Thymus (tissue), 11 donors: ENCODE measurements at regions not wholly inside any gene's neighbourhood (a gene's known extent, or its start where the extent isn't known, plus 50 kb on each side); places are given as distances from the start of the nearest gene placed in this dataset.

Source experiments
- DNase-seq, 9 donors: peaks; one replicate each; pipeline ENCODE4 v3.0.0-alpha.2; 2013; ENCODE audit warnings: low spot score in 9 of 9, low read depth in 6 of 9, missing footprints in 1 of 9
- H3K27ac ChIP-seq, 2 donors: one replicate each; pipeline ENCODE4 v1.5.1; 2013; ENCODE audit warnings: control low read depth in 1 of 2, low read depth in 1 of 2, low read length in 1 of 2, mild to moderate bottlenecking in 1 of 2, moderate library complexity in 1 of 2
- H3K27me3 ChIP-seq, 2 donors: one replicate each; pipeline ENCODE4 v1.5.1; 2013; ENCODE audit warnings: low read length in 1 of 2; ENCODE audit not compliant: control insufficient read depth in 2 of 2, insufficient read depth in 1 of 2
- H3K36me3 ChIP-seq, 2 donors: one replicate each; pipeline ENCODE4 v1.5.1; 2013; ENCODE audit warnings: low read length in 1 of 2, mild to moderate bottlenecking in 1 of 2, moderate library complexity in 1 of 2; ENCODE audit not compliant: control insufficient read depth in 2 of 2, insufficient read depth in 2 of 2
- H3K4me1 ChIP-seq, 2 donors: one replicate each; pipeline ENCODE4 v1.5.1; 2013; ENCODE audit warnings: low read length in 2 of 2; ENCODE audit not compliant: control insufficient read depth in 2 of 2, insufficient read depth in 2 of 2
- H3K4me3 ChIP-seq, 2 donors: one replicate each; pipeline ENCODE4 v1.5.1; 2013; ENCODE audit warnings: low read length in 2 of 2, control low read depth in 1 of 2, mild to moderate bottlenecking in 1 of 2
- H3K9me3 ChIP-seq, 2 donors: one replicate each; pipeline ENCODE4 v1.5.1; 2013; ENCODE audit warnings: low read length in 1 of 2, mild to moderate bottlenecking in 1 of 2; ENCODE audit not compliant: control insufficient read depth in 2 of 2, insufficient read depth in 1 of 2
- WGBS: extraction: QIAGEN DNeasy Blood & Tissue Kit; methylation state at CpG from one replicate; pipeline ENCODE4 v1.1.7; 2013; 5-methylcytosine and 5-hydroxymethylcytosine counted together
- donor health status: healthy.

DNA sequence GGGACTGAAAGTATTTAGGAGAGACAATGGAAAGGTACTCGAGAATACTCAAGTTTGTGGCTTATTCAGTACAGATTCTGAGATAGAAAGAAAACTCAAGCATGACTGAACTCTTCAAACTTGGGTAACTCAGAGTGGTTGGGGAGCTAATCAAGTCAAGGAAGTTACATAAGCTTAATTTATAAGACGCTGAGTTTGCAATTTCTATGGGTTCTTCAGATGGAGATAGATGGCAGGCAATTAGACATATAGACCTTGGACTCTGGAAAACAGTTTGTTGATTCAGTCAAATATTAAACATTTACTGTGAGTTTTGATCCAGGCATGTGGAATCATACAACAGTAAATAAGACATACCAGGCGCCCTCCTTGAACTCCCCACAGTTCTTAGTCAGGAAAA is 1749.9 kb upstream of the TENM3 start:
- H3K9me3 ChIP-seq, result no peaks in the 10 kb centered on the region
- no peaks in the 10 kb centered on the region for H3K36me3 ChIP-seq
- no peak overlapping the region for H3K27ac ChIP-seq
- no peaks in the 10 kb centered on the region for H3K27me3 ChIP-seq
- H3K4me3 ChIP-seq, result no peak overlapping the region
- H3K4me1 ChIP-seq, result no peaks in the 10 kb centered on the region
- 96% methylated on average over 3 of the region's 3 CpGs for WGBS
- no peak for DNase-seq

- WGBS, result 72% methylated on average over 3 of the region's 3 CpGs
- no peaks in the 10 kb centered on the region for H3K9me3 ChIP-seq
- no peak overlapping the region for H3K27ac ChIP-seq
- no peaks in the 10 kb centered on the region for H3K27me3 ChIP-seq
- H3K4me1 ChIP-seq, result no peaks in the 10 kb centered on the region
- DNase-seq, result no peak
- H3K4me3 ChIP-seq, result no peak overlapping the region
- no peaks in the 10 kb centered on the region for H3K36me3 ChIP-seq
Measured at GRCh38 chr4:180500154-180500553, 1743.0 kb upstream of the TENM3 start.

- H3K4me1 ChIP-seq, result no peaks in the 10 kb centered on the region
- H3K36me3 ChIP-seq, result no peaks in the 10 kb centered on the region
- no peak overlapping the region for H3K4me3 ChIP-seq
- H3K27ac ChIP-seq, result no peak overlapping the region
- H3K27me3 ChIP-seq, result no peaks in the 10 kb centered on the region
- no peaks in the 10 kb centered on the region for H3K9me3 ChIP-seq
- 94% methylated on average over 3 of the region's 3 CpGs for WGBS
- DNase-seq, result no peak
Measured at GRCh38 chr4:180512801-180513475, 1730.3 kb upstream of the TENM3 start.

DNA sequence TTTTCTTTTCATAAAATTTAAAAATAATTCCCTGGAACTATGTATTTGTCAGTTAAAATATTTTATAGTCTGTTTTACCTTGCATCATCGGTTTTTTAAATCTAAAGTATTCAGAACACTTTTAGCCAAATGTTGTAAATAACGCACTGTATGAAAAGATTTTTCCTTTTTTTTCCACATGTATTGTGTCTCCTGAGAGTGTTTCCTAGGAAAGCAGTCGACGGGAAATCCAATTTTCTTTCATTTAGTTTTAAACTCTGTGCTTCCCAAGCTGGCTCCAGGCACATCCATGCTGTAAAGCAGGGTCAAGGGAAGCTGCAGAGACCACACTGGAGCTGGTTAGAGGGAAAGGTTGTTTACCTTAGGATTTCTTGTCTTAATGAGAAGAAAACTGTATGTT is 1724.3 kb upstream of the TENM3 start:
- no peak overlapping the region for H3K27ac ChIP-seq
- no peaks in the 10 kb centered on the region for H3K4me1 ChIP-seq
- DNase-seq, result no peak
- no peaks in the 10 kb centered on the region for H3K36me3 ChIP-seq
- WGBS, result 89% methylated on average over 4 of the region's 4 CpGs
- H3K27me3 ChIP-seq, result no peaks in the 10 kb centered on the region
- no peak overlapping the region for H3K4me3 ChIP-seq
- H3K9me3 ChIP-seq, result no peaks in the 10 kb centered on the region

DNA sequence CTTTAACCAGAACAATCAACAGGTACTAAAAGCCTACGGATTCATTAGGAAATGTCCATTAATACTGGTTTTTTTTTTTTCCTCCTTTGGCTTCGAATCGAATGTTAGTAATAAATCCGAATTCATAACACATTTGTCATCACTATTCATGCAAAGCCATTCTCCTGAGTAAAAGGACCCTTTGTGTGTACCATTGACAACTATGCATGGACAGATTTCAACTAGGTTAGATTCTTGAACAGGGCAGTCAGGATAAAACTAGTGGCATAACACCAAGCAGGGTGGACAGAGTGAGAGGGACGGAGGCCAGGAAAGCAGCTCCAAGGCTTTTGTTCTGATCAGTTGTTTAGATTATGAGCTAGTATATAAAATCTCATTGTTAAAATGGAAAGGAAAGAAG is 1722.0 kb upstream of the TENM3 start:
- Histone ChIP-seq H3K4me1 (no peaks in the 10 kb centered on the region), H3K27me3 (no peaks in the 10 kb centered on the region), H3K9me3 (no peaks in the 10 kb centered on the region), H3K36me3 (no peaks in the 10 kb centered on the region), H3K4me3 (no peak overlapping the region), H3K27ac (no peak overlapping the region)
- WGBS, result 89% methylated on average over 5 of the region's 5 CpGs
- no peak for DNase-seq

- 96% methylated on average over 4 of the region's 4 CpGs for WGBS
Measured at GRCh38 chr4:180525523-180526077, 1717.6 kb upstream of the TENM3 start.

GRCh38 chr4:180528003-180528402 is 1715.2 kb upstream of the TENM3 start:
- Histone ChIP-seq H3K4me3 (no peak overlapping the region), H3K27me3 (no peaks in the 10 kb centered on the region), H3K27ac (no peak overlapping the region), H3K36me3 (no peaks in the 10 kb centered on the region), H3K9me3 (no peaks in the 10 kb centered on the region), H3K4me1 (no peaks in the 10 kb centered on the region)
- 93% methylated on average over 9 of the region's 9 CpGs for WGBS
- peak in 1 of 9 donors; percentile 5 for DNase-seq

More at GRCh38 chr4:180525523-180526077, 1717.6 kb upstream of the TENM3 start:
- H3K4me1 ChIP-seq, result no peaks in the 10 kb centered on the region
- no peak for DNase-seq
- no peaks in the 10 kb centered on the region for H3K9me3 ChIP-seq
- H3K27ac ChIP-seq, result no peak overlapping the region
- no peaks in the 10 kb centered on the region for H3K36me3 ChIP-seq
- H3K27me3 ChIP-seq, result no peaks in the 10 kb centered on the region
- H3K4me3 ChIP-seq, result no peak overlapping the region

DNA sequence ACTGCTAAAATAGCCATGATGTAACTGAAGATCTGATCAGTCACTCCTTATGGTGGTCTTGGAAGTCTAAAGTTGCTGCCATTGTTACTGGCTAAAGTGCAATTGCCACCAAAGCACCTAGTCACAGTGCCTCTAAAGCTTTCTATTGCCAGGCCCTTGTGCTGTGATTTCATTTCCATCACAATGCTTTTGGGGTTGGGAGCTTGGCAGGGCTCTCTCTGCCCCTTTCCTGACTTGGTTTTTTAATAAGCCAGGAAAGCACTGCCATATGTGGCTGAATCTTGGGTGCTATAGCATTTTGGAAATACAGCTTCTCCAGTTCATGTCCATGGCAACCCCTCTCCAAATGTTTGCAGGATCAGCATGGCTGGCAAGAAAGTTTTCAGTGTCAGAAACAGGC is 1712.4 kb upstream of the TENM3 start:
- Histone ChIP-seq H3K4me3 (no peak overlapping the region), H3K9me3 (no peaks in the 10 kb centered on the region), H3K27ac (no peak overlapping the region), H3K27me3 (no peaks in the 10 kb centered on the region), H3K36me3 (no peaks in the 10 kb centered on the region), H3K4me1 (no peaks in the 10 kb centered on the region)
- DNase-seq, result no peak

DNA sequence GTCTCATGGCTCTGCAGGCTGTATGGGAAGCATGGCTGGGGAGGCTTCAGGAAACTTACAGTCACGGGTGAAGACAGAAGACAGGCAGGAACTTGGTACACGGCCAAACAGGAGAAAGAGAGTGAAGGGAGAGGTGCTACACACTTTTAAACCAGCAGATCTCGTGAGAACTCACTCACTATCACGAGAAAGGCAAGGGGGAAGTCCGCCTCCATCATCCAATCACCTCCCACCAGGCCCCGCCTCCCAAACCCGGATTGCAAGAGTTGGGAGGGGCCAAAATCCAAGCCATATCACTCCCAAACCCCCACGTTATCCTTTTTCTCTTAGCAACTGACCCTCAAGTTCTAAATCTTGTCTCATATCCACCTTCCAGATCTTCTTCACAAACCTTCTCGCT is 1710.5 kb upstream of the TENM3 start:
- H3K4me3 ChIP-seq, result no peak overlapping the region
- no peaks in the 10 kb centered on the region for H3K9me3 ChIP-seq
- no peak for DNase-seq
- H3K4me1 ChIP-seq, result no peaks in the 10 kb centered on the region
- 90% methylated on average over 9 of the region's 9 CpGs for WGBS
- no peaks in the 10 kb centered on the region for H3K27me3 ChIP-seq
- H3K27ac ChIP-seq, result no peak overlapping the region
- no peaks in the 10 kb centered on the region for H3K36me3 ChIP-seq
